Lower leg skin (tissue), 3 donors: ENCODE measurements at regions not wholly inside any gene's neighbourhood (a gene's known extent, or its start where the extent isn't known, plus 50 kb on each side); places are given as distances from the start of the nearest gene placed in this dataset.

Source experiments
- POLR2A ChIP-seq, 2 donors: fragments of 450-650 bp; IDR thresholded peaks; one replicate each; pipeline ENCODE4 v1.6.1; 2016 to 2017; ENCODE audit warnings: antibody characterized with exemption in 2 of 2, mild to moderate bottlenecking in 1 of 2, moderate library complexity in 1 of 2
- TF ChIP-seq, protein P1 (sequence below), 3 donors: fragments of 450-650 bp; IDR thresholded peaks; one replicate each; pipeline ENCODE4 v1.5.1; 2016; ENCODE audit warnings: antibody characterized with exemption in 3 of 3, mild to moderate bottlenecking in 3 of 3, moderate library complexity in 2 of 3

DNA sequence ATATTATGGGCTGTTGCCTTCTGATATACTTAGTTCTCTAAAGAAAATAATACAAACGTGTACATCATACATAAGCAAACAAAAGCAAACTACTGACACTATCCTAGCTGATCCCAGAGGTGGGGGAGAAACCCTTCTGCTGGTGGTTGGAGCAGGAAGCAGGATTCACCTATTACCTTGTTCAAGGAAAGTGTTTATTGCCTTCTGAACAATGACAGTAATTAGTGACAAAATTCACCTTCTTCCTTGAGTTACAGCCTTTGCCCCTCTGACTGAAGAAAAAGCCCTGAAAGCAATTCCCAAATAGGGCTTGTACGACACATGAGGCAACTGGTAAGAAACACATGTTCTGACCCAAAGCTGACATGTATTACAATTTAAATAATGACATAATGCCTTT, 118.8 kb upstream of the AKR1E2 start:
- TF ChIP-seq, protein P1, sequence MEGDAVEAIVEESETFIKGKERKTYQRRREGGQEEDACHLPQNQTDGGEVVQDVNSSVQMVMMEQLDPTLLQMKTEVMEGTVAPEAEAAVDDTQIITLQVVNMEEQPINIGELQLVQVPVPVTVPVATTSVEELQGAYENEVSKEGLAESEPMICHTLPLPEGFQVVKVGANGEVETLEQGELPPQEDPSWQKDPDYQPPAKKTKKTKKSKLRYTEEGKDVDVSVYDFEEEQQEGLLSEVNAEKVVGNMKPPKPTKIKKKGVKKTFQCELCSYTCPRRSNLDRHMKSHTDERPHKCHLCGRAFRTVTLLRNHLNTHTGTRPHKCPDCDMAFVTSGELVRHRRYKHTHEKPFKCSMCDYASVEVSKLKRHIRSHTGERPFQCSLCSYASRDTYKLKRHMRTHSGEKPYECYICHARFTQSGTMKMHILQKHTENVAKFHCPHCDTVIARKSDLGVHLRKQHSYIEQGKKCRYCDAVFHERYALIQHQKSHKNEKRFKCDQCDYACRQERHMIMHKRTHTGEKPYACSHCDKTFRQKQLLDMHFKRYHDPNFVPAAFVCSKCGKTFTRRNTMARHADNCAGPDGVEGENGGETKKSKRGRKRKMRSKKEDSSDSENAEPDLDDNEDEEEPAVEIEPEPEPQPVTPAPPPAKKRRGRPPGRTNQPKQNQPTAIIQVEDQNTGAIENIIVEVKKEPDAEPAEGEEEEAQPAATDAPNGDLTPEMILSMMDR (IDR thresholded peaks at IDR 0.05), result no peak
- no peak for TF ChIP-seq POLR2A (IDR thresholded peaks at IDR 0.05)
